Brain microvascular endothelial cell (primary cell): ENCODE measurements at regions not wholly inside any gene's neighbourhood (a gene's known extent, or its start where the extent isn't known, plus 50 kb on each side); places are given as distances from the start of the nearest gene placed in this dataset.

Source experiments
- DNase-seq: peaks from one replicate; pipeline ENCODE4 v3.0.0-alpha.2; 2020
- H3K27ac ChIP-seq: fragments of 250-450 bp; sonication (Bioruptor Pico); 2 replicates; pipeline ENCODE4 v1.5.1; 2020; ENCODE audit warnings: mild to moderate bottlenecking, moderate library complexity
- H3K27me3 ChIP-seq: fragments of 250-450 bp; sonication (Bioruptor Pico); replicated peaks from 2 replicates; pipeline ENCODE4 v1.5.1; 2020; ENCODE audit warnings: mild to moderate bottlenecking
- H3K36me3 ChIP-seq: fragments of 250-450 bp; sonication (Bioruptor Pico); replicated peaks from 2 replicates; pipeline ENCODE4 v1.5.1; 2020; ENCODE audit warnings: mild to moderate bottlenecking
- H3K4me3 ChIP-seq: 2 replicates; pipeline ENCODE4 v1.5.1; 2011; ENCODE audit warnings: low read depth, mild to moderate bottlenecking, control low read depth, low read length, moderate library complexity
- in situ Hi-C: cut with HindIII; loops from 2 replicates; pipeline ENCODE4 v1.10.0; 2017; ENCODE audit warnings: low sequenced_read_pairs, low pct_ligation_motif_present
- TF ChIP-seq, protein P1 (sequence below): IDR thresholded peaks from 2 replicates; pipeline ENCODE4 v1.5.1; 2011; ENCODE audit warnings: low read depth, mild to moderate bottlenecking, moderate library complexity, low read length, control low read depth, inconsistent platforms; ENCODE audit errors: missing control alignments

DNA sequence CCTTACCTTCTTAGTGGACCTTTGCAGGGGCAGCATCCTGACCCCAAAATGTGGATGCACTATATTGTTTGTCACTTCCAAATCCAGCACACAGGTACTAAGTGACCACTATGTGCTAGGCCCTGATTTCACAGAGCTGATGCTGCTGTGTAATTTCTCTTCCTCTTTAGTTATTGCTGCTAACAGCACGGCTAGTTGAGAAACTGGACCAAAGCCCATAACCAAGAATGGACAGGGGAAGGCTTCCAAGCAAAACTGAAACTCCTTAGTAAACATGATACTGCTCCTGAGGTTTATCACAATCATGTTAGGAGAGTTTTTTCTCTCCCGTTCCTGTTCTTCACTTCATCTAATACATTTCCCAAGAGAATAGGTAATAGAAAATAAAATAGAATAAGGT lies 172.9 kb upstream of the TTC29 start:
- in situ Hi-C loops: loop anchor here (25.0 kb wide), 1 partner anchor 469 kb away; no protein-coding TSS in a partner anchor
- Histone ChIP-seq H3K36me3 (no peaks in the 10 kb centered on the region), H3K27me3 (no peaks in the 10 kb centered on the region), H3K27ac (no peak overlapping the region), H3K4me3 (no peak overlapping the region)
- DNase-seq: no peak
- TF ChIP-seq, protein P1, sequence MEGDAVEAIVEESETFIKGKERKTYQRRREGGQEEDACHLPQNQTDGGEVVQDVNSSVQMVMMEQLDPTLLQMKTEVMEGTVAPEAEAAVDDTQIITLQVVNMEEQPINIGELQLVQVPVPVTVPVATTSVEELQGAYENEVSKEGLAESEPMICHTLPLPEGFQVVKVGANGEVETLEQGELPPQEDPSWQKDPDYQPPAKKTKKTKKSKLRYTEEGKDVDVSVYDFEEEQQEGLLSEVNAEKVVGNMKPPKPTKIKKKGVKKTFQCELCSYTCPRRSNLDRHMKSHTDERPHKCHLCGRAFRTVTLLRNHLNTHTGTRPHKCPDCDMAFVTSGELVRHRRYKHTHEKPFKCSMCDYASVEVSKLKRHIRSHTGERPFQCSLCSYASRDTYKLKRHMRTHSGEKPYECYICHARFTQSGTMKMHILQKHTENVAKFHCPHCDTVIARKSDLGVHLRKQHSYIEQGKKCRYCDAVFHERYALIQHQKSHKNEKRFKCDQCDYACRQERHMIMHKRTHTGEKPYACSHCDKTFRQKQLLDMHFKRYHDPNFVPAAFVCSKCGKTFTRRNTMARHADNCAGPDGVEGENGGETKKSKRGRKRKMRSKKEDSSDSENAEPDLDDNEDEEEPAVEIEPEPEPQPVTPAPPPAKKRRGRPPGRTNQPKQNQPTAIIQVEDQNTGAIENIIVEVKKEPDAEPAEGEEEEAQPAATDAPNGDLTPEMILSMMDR: no peak

DNA sequence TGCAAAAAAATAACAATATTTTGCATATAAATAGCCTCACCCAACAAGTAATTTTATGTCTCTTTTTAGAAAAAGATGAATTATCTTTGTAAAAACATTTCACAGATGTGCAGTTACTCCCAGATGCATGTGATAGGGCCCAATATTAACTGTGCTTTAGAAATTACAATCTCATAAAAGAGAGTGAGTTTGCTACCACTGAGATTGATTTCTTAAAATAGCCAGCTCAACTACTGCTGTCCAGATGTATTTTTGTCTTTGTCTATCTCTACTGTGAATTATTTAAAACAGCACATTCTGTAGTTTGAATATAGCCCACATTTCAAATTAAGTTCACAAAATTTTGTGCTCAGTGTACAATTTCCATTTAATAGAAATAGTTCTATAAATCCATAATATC lies 177.0 kb upstream of the TTC29 start:
- DNase-seq: no peak
- in situ Hi-C loops: loop anchor here (25.0 kb wide), 1 partner anchor 465 kb away; no protein-coding TSS in a partner anchor
- no peaks in the 10 kb centered on the region for H3K36me3 ChIP-seq
- H3K27me3 ChIP-seq: no peaks in the 10 kb centered on the region
- no peak overlapping the region for H3K4me3 ChIP-seq
- H3K27ac ChIP-seq: no peak overlapping the region
- TF ChIP-seq, protein P1: no peak

DNA sequence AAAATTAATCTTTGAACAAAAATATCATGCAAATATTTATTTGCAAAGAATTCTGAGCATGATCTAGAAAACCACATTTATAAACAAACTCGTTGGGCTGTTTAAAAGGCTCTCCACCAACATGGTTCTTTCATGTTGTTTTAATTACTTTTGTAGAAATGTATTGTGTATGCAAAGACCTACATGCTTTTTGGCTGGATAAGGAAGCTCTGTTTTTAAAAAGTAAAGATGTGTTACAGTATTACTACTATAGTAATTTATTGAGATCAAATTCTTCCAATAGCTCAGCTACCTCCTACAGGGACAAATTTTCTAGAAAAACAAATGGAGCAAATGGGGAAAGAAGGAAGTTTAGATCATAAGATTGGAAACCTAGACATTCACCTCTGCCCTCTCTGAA lies 177.5 kb upstream of the TTC29 start:
- Histone ChIP-seq H3K27ac (no peak overlapping the region), H3K4me3 (no peak overlapping the region), H3K36me3 (no peaks in the 10 kb centered on the region), H3K27me3 (no peaks in the 10 kb centered on the region)
- in situ Hi-C loops: loop anchor here (25.0 kb wide), 1 partner anchor 464 kb away; no protein-coding TSS in a partner anchor
- TF ChIP-seq, protein P1: no peak
- DNase-seq: no peak

DNA sequence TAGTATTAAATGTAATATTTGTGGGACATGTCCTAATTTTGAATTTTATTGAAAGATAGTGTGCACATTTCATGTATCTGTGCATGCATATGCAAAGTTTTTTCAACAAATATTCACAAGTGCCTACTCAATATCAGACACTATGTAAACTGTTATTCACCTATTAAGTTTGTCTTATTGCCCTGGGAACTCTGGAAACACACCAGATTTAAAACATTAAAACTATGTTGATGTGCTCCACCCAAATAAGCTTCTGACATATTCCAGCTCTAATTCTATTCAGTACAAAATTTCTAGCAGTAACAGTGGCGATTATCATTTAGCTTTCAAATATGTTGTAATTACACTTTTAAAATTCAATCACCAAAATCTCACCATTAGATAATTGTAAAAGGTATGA lies 183.1 kb upstream of the TTC29 start:
- no peak for DNase-seq
- in situ Hi-C loops: no loop called here
- Histone ChIP-seq H3K27me3 (no peaks in the 10 kb centered on the region), H3K36me3 (no peaks in the 10 kb centered on the region), H3K27ac (no peak overlapping the region), H3K4me3 (no peak overlapping the region)
- TF ChIP-seq, protein P1: no peak

DNA sequence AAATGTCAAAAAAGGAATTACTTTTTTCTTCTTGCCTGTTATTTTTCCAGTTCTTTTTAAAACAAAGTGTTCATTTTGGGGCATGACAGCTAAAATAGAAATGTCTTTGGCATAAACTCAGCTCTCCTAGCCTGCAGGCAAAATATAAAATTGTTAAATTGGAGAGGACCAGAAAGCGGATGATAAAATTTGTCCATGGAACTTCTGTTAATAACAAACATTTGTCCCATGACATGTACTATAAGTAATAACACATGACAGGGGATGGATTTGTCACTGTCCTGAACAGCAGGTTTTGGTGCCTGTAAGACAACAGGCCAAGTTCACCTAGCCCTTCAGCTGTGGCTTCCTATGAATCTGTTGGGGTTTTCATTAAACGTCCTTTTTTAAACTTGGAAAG lies 184.0 kb upstream of the TTC29 start:
- no peak overlapping the region for H3K27ac ChIP-seq
- in situ Hi-C loops: no loop called here
- no peaks in the 10 kb centered on the region for H3K36me3 ChIP-seq
- no peak overlapping the region for H3K4me3 ChIP-seq
- no peaks in the 10 kb centered on the region for H3K27me3 ChIP-seq
- no peak for DNase-seq
- TF ChIP-seq, protein P1: no peak

DNA sequence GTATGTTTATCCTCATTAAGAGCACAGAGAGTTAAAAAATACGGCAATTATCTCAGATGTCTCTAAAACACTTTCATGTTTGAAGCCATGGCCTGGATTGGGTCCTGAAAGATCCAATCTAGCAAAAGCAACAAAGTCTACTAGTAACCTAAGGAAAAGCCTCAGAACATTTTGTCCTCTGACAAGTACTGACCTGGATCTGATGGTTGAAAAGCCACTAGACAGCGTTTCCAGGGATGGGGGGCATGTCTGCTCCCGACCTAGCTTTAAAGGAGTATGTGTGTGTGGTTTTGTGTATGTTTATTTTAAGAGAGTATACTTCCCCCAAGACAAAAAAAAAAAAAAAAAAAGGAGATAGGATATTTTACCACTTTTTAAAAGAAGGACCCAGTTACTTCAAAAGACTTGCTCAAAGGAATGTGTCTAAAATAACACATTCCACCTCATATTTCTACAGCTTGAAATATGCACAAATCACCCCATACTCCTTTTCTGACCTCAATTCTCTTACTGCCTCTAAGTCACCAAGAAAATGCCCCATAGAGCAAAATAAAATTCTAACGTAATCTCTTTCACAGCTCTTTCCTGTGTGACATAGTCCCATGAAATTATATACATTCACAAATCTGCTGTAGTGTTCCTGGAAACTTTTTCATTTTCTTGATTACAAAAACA lies 189.0 kb upstream of the TTC29 start:
- Histone ChIP-seq H3K36me3 (no peaks in the 10 kb centered on the region), H3K4me3 (no peak overlapping the region), H3K27me3 (no peaks in the 10 kb centered on the region), H3K27ac (peak overlapping the region; percentile 43)
- TF ChIP-seq, protein P1: no peak
- DNase-seq: no peak
- in situ Hi-C loops: no loop called here
